ENCODE measurements at regions not wholly inside any gene's neighbourhood (a gene's known extent, or its start where the extent isn't known, plus 50 kb on each side); places are given as distances from the start of the nearest gene placed in this dataset.

GRCh38 chr18:22337306-22337705 is 80.4 kb downstream of the CTAGE1 start:
- Histone ChIP-seq H3K9me3 (ENCODE audit: low read length) (no peaks in the 10 kb centered on the region), H3K4me2 (ENCODE audit: low read length) (no peak overlapping the region), H3K79me2 (replicated peaks; ENCODE audit: insufficient read depth, low read length) (no peaks in the 10 kb centered on the region), H3K4me3 (ENCODE audit: low read length) (no peak overlapping the region), H3K9ac (ENCODE audit: low read length) (no peak overlapping the region), H4K20me1 (ENCODE audit: insufficient read depth) (no peaks in the 10 kb centered on the region), H3K9me2 (ENCODE audit: insufficient read depth, low read length) (no peaks in the 10 kb centered on the region), H3K27ac (ENCODE audit: low read length) (no peak overlapping the region), H2AFZ (ENCODE audit: low read depth, low read length) (no peak overlapping the region), H3K36me3 (ENCODE audit: insufficient read depth, low read length) (no peaks in the 10 kb centered on the region), H3K27me3 (ENCODE audit: insufficient read depth, low read depth, low read length) (no peaks in the 10 kb centered on the region), H3F3A (ENCODE audit: insufficient read depth, low read length, poor library complexity, severe bottlenecking) (no peaks in the 10 kb centered on the region)
- no peak for TF ChIP-seq TAF1 (IDR thresholded peaks at IDR 0.05; ENCODE audit: low read depth)
- no peak for TF ChIP-seq EZH2 (IDR thresholded peaks at IDR 0.05; ENCODE audit: borderline replicate concordance, insufficient read depth, low read length, poor library complexity, severe bottlenecking)
- TF ChIP-seq MXI1 (conservative IDR thresholded peaks at IDR 0.05; ENCODE audit: poor library complexity, severe bottlenecking), result no peak
- no peak for TF ChIP-seq EP300 (conservative IDR thresholded peaks at IDR 0.05; ENCODE audit: poor library complexity, severe bottlenecking)
- no peak for TF ChIP-seq CTCF (IDR thresholded peaks at IDR 0.05; ENCODE audit: poor library complexity, severe bottlenecking)
- TF ChIP-seq SMC3 (conservative IDR thresholded peaks at IDR 0.05; ENCODE audit: poor library complexity), result no peak
- no peak for TF ChIP-seq REST (IDR thresholded peaks at IDR 0.05; ENCODE audit: borderline replicate concordance)
- no peak for TF ChIP-seq RAD21 (conservative IDR thresholded peaks at IDR 0.05)
- TF ChIP-seq POLR2AphosphoS5 (IDR thresholded peaks at IDR 0.05), result no peak

GRCh38 chr18:22336406-22336805 is 81.3 kb downstream of the CTAGE1 start:
- H3F3A ChIP-seq (ENCODE audit: insufficient read depth, low read length, poor library complexity, severe bottlenecking), result no peaks in the 10 kb centered on the region
- no peak overlapping the region for H3K27ac ChIP-seq (ENCODE audit: low read length)
- no peaks in the 10 kb centered on the region for H3K9me3 ChIP-seq (ENCODE audit: low read length)
- no peak overlapping the region for H3K4me3 ChIP-seq (ENCODE audit: low read length)
- H3K9ac ChIP-seq (ENCODE audit: low read length), result no peak overlapping the region
- no peak overlapping the region for H3K4me2 ChIP-seq (ENCODE audit: low read length)
- no peaks in the 10 kb centered on the region for H3K9me2 ChIP-seq (ENCODE audit: insufficient read depth, low read length)
- no peaks in the 10 kb centered on the region for H4K20me1 ChIP-seq (ENCODE audit: insufficient read depth)
- H3K27me3 ChIP-seq (ENCODE audit: insufficient read depth, low read depth, low read length), result no peaks in the 10 kb centered on the region
- no peak overlapping the region for H2AFZ ChIP-seq (ENCODE audit: low read depth, low read length)
- H3K36me3 ChIP-seq (ENCODE audit: insufficient read depth, low read length), result no peaks in the 10 kb centered on the region
- no peaks in the 10 kb centered on the region for H3K79me2 ChIP-seq (replicated peaks; ENCODE audit: insufficient read depth, low read length)
- TF ChIP-seq EP300 (conservative IDR thresholded peaks at IDR 0.05; ENCODE audit: poor library complexity, severe bottlenecking) (no peak), TAF1 (IDR thresholded peaks at IDR 0.05; ENCODE audit: low read depth) (no peak), EZH2 (IDR thresholded peaks at IDR 0.05; ENCODE audit: borderline replicate concordance, insufficient read depth, low read length, poor library complexity, severe bottlenecking) (no peak), MXI1 (conservative IDR thresholded peaks at IDR 0.05; ENCODE audit: poor library complexity, severe bottlenecking) (no peak), POLR2AphosphoS5 (IDR thresholded peaks at IDR 0.05) (no peak), CTCF (IDR thresholded peaks at IDR 0.05; ENCODE audit: poor library complexity, severe bottlenecking) (no peak), SMC3 (conservative IDR thresholded peaks at IDR 0.05; ENCODE audit: poor library complexity) (no peak), REST (IDR thresholded peaks at IDR 0.05; ENCODE audit: borderline replicate concordance) (no peak), RAD21 (conservative IDR thresholded peaks at IDR 0.05) (no peak)

Measured in neural cell (in vitro differentiated cells).